HEK293T (cell line): ENCODE measurements at regions not wholly inside any gene's neighbourhood (a gene's known extent, or its start where the extent isn't known, plus 50 kb on each side); places are given as distances from the start of the nearest gene placed in this dataset.

ENCODE experiments used
- CTCF ChIA-PET: fragments of 350-600 bp; formaldehyde crosslinking; extraction: SDS; loops from one replicate; lab custom pipeline; 2021; ENCODE audit warnings: antibody characterized with exemption, inconsistent platforms; lab: Yijun Ruan, JAX
- POLR2A ChIA-PET: fragments of 350-600 bp; formaldehyde crosslinking; extraction: SDS; loops from one replicate; lab custom pipeline; 2020; ENCODE audit warnings: antibody characterized with exemption, inconsistent platforms; lab: Yijun Ruan, JAX
- DNase-seq: peaks from one replicate; pipeline ENCODE4 v3.0.0; 2012; ENCODE audit warnings: mixed read lengths; ENCODE audit errors: extremely low spot score
- ARNT ChIP-seq: fragments of 450-650 bp; IDR thresholded peaks from 2 replicates; pipeline ENCODE4 v1.6.1; 2017; ENCODE audit warnings: mild to moderate bottlenecking
- BHLHE40 ChIP-seq: fragments of 450-650 bp; IDR thresholded peaks from 2 replicates; pipeline ENCODE4 v1.6.1; 2016; ENCODE audit warnings: mild to moderate bottlenecking, moderate library complexity, borderline replicate concordance
- CTBP1 ChIP-seq: fragments of 450-650 bp; IDR thresholded peaks from 2 replicates; pipeline ENCODE4 v1.6.1; 2016; ENCODE audit warnings: borderline replicate concordance
- ELF4 ChIP-seq: fragments of 450-650 bp; IDR thresholded peaks from 2 replicates; pipeline ENCODE4 v1.6.1; 2017; ENCODE audit warnings: antibody characterized with exemption
- FOXA1 ChIP-seq: fragments of 450-650 bp; IDR thresholded peaks from 2 replicates; pipeline ENCODE4 v1.6.1; 2016; ENCODE audit warnings: mild to moderate bottlenecking
- FOXK2 ChIP-seq: fragments of 450-650 bp; IDR thresholded peaks from 2 replicates; pipeline ENCODE4 v1.6.1; 2016; ENCODE audit warnings: mild to moderate bottlenecking
- FOXM1 ChIP-seq: fragments of 450-650 bp; IDR thresholded peaks from 2 replicates; pipeline ENCODE4 v1.6.1; 2017; ENCODE audit warnings: mild to moderate bottlenecking, borderline replicate concordance
- HDGF ChIP-seq: fragments of 450-650 bp; IDR thresholded peaks from 2 replicates; pipeline ENCODE4 v1.6.1; 2017; ENCODE audit warnings: antibody characterized with exemption, borderline replicate concordance
- L3MBTL2 ChIP-seq: fragments of 450-650 bp; conservative IDR thresholded peaks from 2 replicates; pipeline ENCODE4 v1.6.1; 2016; ENCODE audit warnings: mild to moderate bottlenecking
- LEF1 ChIP-seq: fragments of 450-650 bp; IDR thresholded peaks from 2 replicates; pipeline ENCODE4 v1.6.1; 2017; ENCODE audit warnings: mild to moderate bottlenecking, borderline replicate concordance
- NFRKB ChIP-seq: fragments of 450-650 bp; IDR thresholded peaks from 2 replicates; pipeline ENCODE4 v1.6.1; 2016; ENCODE audit warnings: mild to moderate bottlenecking, moderate library complexity
- SP1 ChIP-seq: fragments of 450-650 bp; IDR thresholded peaks from 2 replicates; pipeline ENCODE4 v1.6.1; 2017
- SUZ12 ChIP-seq: fragments of 450-650 bp; IDR thresholded peaks from 2 replicates; pipeline ENCODE4 v1.6.1; 2016; ENCODE audit warnings: mild to moderate bottlenecking
- TARDBP ChIP-seq: fragments of 450-650 bp; IDR thresholded peaks from 2 replicates; pipeline ENCODE4 v1.6.1; 2016
- ZNF384 ChIP-seq: fragments of 450-650 bp; IDR thresholded peaks from 2 replicates; pipeline ENCODE4 v1.6.1; 2016
- TF ChIP-seq, protein P1 (sequence below): fragments of 450-650 bp; IDR thresholded peaks from 2 replicates; pipeline ENCODE4 v1.6.1; 2016

DNA sequence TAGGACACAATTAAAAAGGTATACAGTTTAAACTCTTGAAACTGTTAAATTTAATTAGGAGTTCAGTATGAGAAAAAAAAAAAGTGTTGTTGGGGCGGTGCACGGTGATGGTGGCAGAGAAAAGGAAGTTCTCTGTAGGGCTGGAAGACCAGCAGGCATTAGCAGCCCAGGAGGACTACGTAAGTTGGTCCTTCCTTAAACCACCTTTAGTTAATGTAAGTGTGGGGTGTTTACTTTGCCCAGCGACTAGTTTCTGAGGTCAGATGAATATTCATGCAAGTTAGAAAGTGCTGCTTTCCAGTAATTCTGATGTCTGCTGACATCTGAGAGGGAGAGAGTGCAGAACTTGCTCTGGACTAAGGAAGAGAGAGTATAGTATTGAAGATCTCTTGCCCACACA lies 54.9 kb downstream of the NKX2-1 start:
- no peak for DNase-seq
- POLR2A ChIA-PET = no interaction called here

DNA sequence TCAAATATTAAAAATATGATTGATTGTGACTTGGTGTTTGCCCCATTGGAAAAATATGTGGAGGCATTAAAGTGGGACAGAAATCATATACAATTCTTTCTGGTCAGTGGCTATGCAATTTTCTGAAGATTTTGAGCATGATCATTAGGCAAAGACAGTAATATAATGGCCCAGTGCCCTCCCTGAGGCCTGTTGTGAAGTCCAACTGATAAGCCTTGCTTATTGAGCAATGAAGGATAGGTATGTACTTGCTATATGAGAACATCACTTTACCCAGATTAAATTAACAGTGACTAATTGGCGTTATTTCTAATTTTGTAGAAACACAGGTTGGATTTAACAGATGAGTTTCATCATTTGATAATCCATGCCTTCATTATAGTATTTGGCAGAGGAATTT lies 57.1 kb downstream of the NKX2-1 start:
- CTCF ChIA-PET = interaction anchor here (0.6 kb wide), 1 partner anchor 88 kb away, joined by 3 read pairs; no protein-coding TSS in a partner anchor
- no peak for DNase-seq
- POLR2A ChIA-PET = interaction anchor here (0.7 kb wide), 1 partner anchor 62 kb away, joined by 4 read pairs; no protein-coding TSS in a partner anchor
- TF ChIP-seq NFRKB = no peak

More for the DNA sequence above, 54.9 kb downstream of the NKX2-1 start:
- no peak for TF ChIP-seq HDGF
- no peak for TF ChIP-seq SP1
- TF ChIP-seq SUZ12 = no peak
- TF ChIP-seq ARNT = no peak
- TF ChIP-seq TARDBP = no peak
- no peak for TF ChIP-seq L3MBTL2
- no peak for TF ChIP-seq FOXM1
- no peak for TF ChIP-seq FOXK2
- TF ChIP-seq BHLHE40 = no peak
- TF ChIP-seq, protein P1, sequence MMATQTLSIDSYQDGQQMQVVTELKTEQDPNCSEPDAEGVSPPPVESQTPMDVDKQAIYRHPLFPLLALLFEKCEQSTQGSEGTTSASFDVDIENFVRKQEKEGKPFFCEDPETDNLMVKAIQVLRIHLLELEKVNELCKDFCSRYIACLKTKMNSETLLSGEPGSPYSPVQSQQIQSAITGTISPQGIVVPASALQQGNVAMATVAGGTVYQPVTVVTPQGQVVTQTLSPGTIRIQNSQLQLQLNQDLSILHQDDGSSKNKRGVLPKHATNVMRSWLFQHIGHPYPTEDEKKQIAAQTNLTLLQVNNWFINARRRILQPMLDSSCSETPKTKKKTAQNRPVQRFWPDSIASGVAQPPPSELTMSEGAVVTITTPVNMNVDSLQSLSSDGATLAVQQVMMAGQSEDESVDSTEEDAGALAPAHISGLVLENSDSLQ = no peak
- no peak for TF ChIP-seq ELF4
- no peak for TF ChIP-seq CTBP1
- TF ChIP-seq NFRKB = no peak
- TF ChIP-seq ZNF384 = no peak
- no peak for TF ChIP-seq LEF1
- CTCF ChIA-PET = no interaction called here

DNA sequence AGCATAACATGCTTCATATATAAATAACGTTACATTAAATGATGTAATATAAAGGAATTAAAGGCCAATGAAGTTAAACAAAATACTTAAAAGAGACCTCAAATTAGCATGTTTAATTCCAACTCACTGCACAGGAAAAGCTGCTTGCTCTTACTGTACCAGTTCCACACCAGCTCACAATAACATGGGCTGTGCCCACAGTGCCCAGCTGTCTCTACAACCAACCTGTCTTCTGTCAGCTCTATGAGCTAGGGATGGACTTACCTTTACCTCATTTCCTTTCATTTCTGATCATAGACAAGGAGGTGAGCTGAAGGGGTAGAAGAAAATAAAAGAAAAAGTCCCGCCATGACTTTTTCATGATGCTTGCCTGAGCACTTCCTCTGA lies 64.8 kb downstream of the NKX2-1 start:
- ChIA-PET POLR2A (no interaction called here), CTCF (no interaction called here)
- TF ChIP-seq, protein P1 = no peak
- TF ChIP-seq FOXA1 (no peak), LEF1 (no peak), TARDBP (no peak), CTBP1 (no peak), ARNT (no peak), L3MBTL2 (no peak), FOXM1 (no peak), ELF4 (no peak), NFRKB (no peak), ZNF384 (no peak), HDGF (no peak), SUZ12 (no peak)
- DNase-seq = no peak

DNA sequence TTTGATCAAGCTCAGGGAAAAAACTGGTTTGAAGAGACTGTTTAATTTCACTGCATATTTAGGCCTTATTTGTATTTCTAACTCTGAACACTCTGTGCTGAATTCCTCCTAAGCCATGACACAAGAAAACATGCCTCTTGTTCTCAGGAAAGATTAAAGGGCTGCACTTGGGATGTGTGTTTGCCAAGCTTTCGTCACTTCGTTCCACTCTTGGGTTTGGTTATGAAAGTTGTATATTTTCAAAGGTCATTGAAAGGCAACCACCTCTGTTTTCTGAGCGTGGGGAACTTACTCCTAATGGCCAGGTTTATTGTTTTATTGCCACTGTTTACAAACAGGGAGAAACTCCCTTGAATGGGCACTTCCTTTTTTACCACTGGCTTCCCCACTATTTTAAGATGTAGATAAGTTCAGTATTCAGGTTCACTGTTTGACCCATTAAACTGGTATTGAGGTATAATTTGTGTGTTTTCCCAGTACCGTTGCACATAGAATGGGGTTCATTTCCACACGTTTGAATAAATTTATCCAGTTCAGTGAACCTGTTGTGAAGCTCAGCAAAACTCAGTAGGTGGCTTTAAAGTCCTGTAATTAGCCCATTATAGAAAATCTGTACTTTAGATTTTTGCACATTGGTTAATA lies 65.3 kb downstream of the NKX2-1 start:
- DNase-seq = no peak
- TF ChIP-seq ZNF384 = no peak
- TF ChIP-seq TARDBP = no peak
- TF ChIP-seq, protein P1 = no peak
- ChIA-PET CTCF (no interaction called here), POLR2A (no interaction called here)

DNA sequence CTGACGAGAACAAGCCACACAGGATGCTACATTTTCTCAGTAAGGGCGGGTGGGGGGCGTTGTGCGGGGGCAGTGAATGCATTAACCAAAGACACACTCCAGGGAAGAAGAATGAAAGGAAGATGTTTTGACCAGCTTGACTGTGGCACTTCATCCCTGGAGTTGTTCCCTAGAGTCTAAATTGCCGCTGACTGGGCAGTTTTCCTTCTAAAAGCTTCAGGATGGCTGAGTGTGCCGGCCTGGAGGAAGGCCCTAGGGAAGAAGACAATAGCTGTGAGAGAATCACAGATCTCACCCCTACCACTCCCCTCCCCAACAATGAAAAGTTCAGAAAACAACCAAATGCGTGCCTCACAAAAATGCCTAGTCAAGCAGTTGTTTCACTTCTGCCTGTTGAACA lies 67.2 kb downstream of the NKX2-1 start:
- no peak for DNase-seq
- TF ChIP-seq SUZ12 = no peak
- no peak for TF ChIP-seq L3MBTL2
- no peak for TF ChIP-seq TARDBP
- TF ChIP-seq, protein P1 = no peak
- TF ChIP-seq FOXM1 = no peak
- TF ChIP-seq NFRKB = no peak
- TF ChIP-seq SP1 = no peak
- no peak for TF ChIP-seq FOXA1
- no peak for TF ChIP-seq BHLHE40
- ChIA-PET POLR2A (interaction anchor here (1.2 kb wide), 1 partner anchor 61 kb away, joined by 3 read pairs; no protein-coding TSS in a partner anchor), CTCF (interaction anchor here (0.7 to 1.5 kb wide), 3 partner anchors 16 to 101 kb away, joined by 3 to 6 read pairs (median 5); no protein-coding TSS in a partner anchor)

DNA sequence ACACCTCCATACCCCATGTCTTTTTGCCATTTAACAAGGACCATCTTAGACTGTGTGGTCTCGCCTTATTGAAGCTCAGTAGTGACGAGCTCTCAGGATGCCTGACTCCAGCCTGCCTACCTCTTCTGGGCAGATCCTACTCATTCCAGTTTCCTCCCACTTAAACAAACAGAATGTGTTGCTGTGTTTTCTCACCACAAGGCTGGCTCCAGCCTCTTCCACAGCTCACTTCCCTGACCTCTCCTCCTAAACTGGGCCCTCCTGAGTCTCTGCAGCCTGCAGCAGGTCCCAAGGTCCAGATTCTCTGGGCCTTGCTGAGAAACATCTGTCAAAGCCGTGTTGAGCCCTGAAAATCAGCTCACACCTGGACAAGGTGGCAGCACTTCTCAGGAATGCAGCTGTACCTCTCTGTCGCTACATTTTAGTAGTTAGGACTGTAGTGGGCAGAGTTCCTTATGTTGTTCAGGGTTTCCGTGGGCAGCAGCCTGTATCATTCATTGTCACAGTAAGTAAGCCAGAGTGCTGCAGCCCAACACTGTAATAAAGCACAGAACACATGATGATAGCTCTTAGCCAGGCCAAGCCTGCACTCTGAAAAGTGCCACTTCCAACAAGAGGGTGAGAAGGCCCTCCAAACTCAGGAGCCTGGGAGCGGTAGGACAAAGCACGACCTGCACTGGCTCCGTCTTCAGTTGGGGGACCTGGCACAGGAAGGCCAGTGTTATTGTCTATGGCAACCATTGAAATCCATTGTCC lies 68.5 kb downstream of the NKX2-1 start:
- ChIA-PET POLR2A (interaction anchor here (1.3 kb wide), 1 partner anchor 9 kb away, joined by 3 read pairs; no protein-coding TSS in a partner anchor), CTCF (interaction anchor here (1.0 to 2.0 kb wide), 3 partner anchors 12 to 103 kb away, joined by 3 to 7 read pairs (median 3); no protein-coding TSS in a partner anchor)
- DNase-seq = no peak
- TF ChIP-seq ARNT (no peak), CTBP1 (no peak), TARDBP (no peak), FOXA1 (no peak), LEF1 (no peak), L3MBTL2 (no peak), SP1 (no peak), NFRKB (no peak), ELF4 (no peak), ZNF384 (no peak), HDGF (no peak), BHLHE40 (no peak), FOXK2 (no peak), SUZ12 (no peak), FOXM1 (no peak)
- TF ChIP-seq, protein P1 = no peak
